ENCODE measurements at regions not wholly inside any gene's neighbourhood (a gene's known extent, or its start where the extent isn't known, plus 50 kb on each side); places are given as distances from the start of the nearest gene placed in this dataset.

- H3K36me3 ChIP-seq (ENCODE audit: insufficient read depth, low read length), result no peaks in the 10 kb centered on the region
- H3K4me3 ChIP-seq (ENCODE audit: low read depth in 1 of 2, low read length in 2 of 2), result no peak overlapping the region
- no peaks in the 10 kb centered on the region for H3K27me3 ChIP-seq (ENCODE audit: insufficient read depth, low read length, poor library complexity)
- H3K4me2 ChIP-seq (ENCODE audit: insufficient read depth, low read length), result no peak overlapping the region
- no peak overlapping the region for H3K9ac ChIP-seq (ENCODE audit: low read depth, low read length)
- no peaks in the 10 kb centered on the region for H3K9me3 ChIP-seq (ENCODE audit: insufficient read depth, low read length, severe bottlenecking)
- no peak overlapping the region for H3K27ac ChIP-seq (ENCODE audit: low read length)
- no peak overlapping the region for H2AFZ ChIP-seq (ENCODE audit: low read depth, low read length)
- H3K4me1 ChIP-seq (ENCODE audit: insufficient read depth, low read length), result no peaks in the 10 kb centered on the region
- no peaks in the 10 kb centered on the region for H4K20me1 ChIP-seq (ENCODE audit: insufficient read depth, low read length)
- TF ChIP-seq CTCF (IDR thresholded peaks at IDR 0.05; ENCODE audit: borderline replicate concordance, extremely low read depth, low read length, poor library complexity, severe bottlenecking) (no peak), EZH2 (IDR thresholded peaks at IDR 0.05; ENCODE audit: borderline replicate concordance, low read depth, low read length, severe bottlenecking) (no peak)
- no peak for ATAC-seq (ENCODE audit: insufficient read depth, low read depth)
- no peaks in the 10 kb centered on the region for H3K79me2 ChIP-seq (ENCODE audit: insufficient read depth, low read length)
- DNase-seq, result no peak
Observed at GRCh38 chr3:95934181-95934580, 880.2 kb upstream of the EPHA6 start.

GRCh38 chr3:95939235-95939809, 875.1 kb upstream of the EPHA6 start:
- H2AFZ ChIP-seq (ENCODE audit: low read depth, low read length), result no peak overlapping the region
- no peak for DNase-seq
- no peaks in the 10 kb centered on the region for H4K20me1 ChIP-seq (ENCODE audit: insufficient read depth, low read length)
- H3K9ac ChIP-seq (ENCODE audit: low read depth, low read length), result no peak overlapping the region
- no peak overlapping the region for H3K4me3 ChIP-seq (ENCODE audit: low read depth in 1 of 2, low read length in 2 of 2)
- no peaks in the 10 kb centered on the region for H3K9me3 ChIP-seq (ENCODE audit: insufficient read depth, low read length, severe bottlenecking)
- no peak overlapping the region for H3K27ac ChIP-seq (ENCODE audit: low read length)
- ATAC-seq (ENCODE audit: insufficient read depth, low read depth), result no peak
- no peaks in the 10 kb centered on the region for H3K36me3 ChIP-seq (ENCODE audit: insufficient read depth, low read length)
- H3K4me1 ChIP-seq (ENCODE audit: insufficient read depth, low read length), result no peaks in the 10 kb centered on the region
- no peaks in the 10 kb centered on the region for H3K79me2 ChIP-seq (ENCODE audit: insufficient read depth, low read length)
- no peak overlapping the region for H3K4me2 ChIP-seq (ENCODE audit: insufficient read depth, low read length)
- no peaks in the 10 kb centered on the region for H3K27me3 ChIP-seq (ENCODE audit: insufficient read depth, low read length, poor library complexity)
- TF ChIP-seq EZH2 (IDR thresholded peaks at IDR 0.05; ENCODE audit: borderline replicate concordance, low read depth, low read length, severe bottlenecking) (no peak), CTCF (IDR thresholded peaks at IDR 0.05; ENCODE audit: borderline replicate concordance, extremely low read depth, low read length, poor library complexity, severe bottlenecking) (no peak)

GRCh38 chr3:95965704-95966336, 848.6 kb upstream of the EPHA6 start:
- H3K27ac ChIP-seq (ENCODE audit: low read length), result no peak overlapping the region
- no peak for DNase-seq
- no peaks in the 10 kb centered on the region for H3K79me2 ChIP-seq (ENCODE audit: insufficient read depth, low read length)
- ATAC-seq (ENCODE audit: insufficient read depth, low read depth), result no peak
- H3K4me3 ChIP-seq (ENCODE audit: low read depth in 1 of 2, low read length in 2 of 2), result no peak overlapping the region
- no peak for TF ChIP-seq EZH2 (IDR thresholded peaks at IDR 0.05; ENCODE audit: borderline replicate concordance, low read depth, low read length, severe bottlenecking)
- no peak for TF ChIP-seq CTCF (IDR thresholded peaks at IDR 0.05; ENCODE audit: borderline replicate concordance, extremely low read depth, low read length, poor library complexity, severe bottlenecking)
- no peak overlapping the region for H2AFZ ChIP-seq (ENCODE audit: low read depth, low read length)
- no peaks in the 10 kb centered on the region for H3K36me3 ChIP-seq (ENCODE audit: insufficient read depth, low read length)
- H4K20me1 ChIP-seq (ENCODE audit: insufficient read depth, low read length), result no peaks in the 10 kb centered on the region
- H3K9me3 ChIP-seq (ENCODE audit: insufficient read depth, low read length, severe bottlenecking), result no peaks in the 10 kb centered on the region
- no peaks in the 10 kb centered on the region for H3K27me3 ChIP-seq (ENCODE audit: insufficient read depth, low read length, poor library complexity)
- H3K4me2 ChIP-seq (ENCODE audit: insufficient read depth, low read length), result no peak overlapping the region
- no peak overlapping the region for H3K9ac ChIP-seq (ENCODE audit: low read depth, low read length)
- no peaks in the 10 kb centered on the region for H3K4me1 ChIP-seq (ENCODE audit: insufficient read depth, low read length)

All from DND-41 (cell line).